ENCODE measurements at regions not wholly inside any gene's neighbourhood (a gene's known extent, or its start where the extent isn't known, plus 50 kb on each side); places are given as distances from the start of the nearest gene placed in this dataset.

- ChIA-PET CTCF (no interaction called here), POLR2A (no interaction called here)
- Mint-ChIP-seq H3K4me1 (ENCODE audit: low read depth) (peaks cover 8% of the 10 kb centered on the region), H3K27me3 (peaks cover 37% of the 10 kb centered on the region), H3K4me3 (no peak overlapping the region), H3K9me3 (no peaks in the 10 kb centered on the region), H3K27ac (no peak overlapping the region), H3K36me3 (no peaks in the 10 kb centered on the region)
- intact Hi-C loops (cut with micrococcal nuclease): no loop called here
- no peak for DNase-seq
These were observed 254.9 kb downstream of the TJP1 start for GRCh38 chr15:29567336-29567735.

DNA sequence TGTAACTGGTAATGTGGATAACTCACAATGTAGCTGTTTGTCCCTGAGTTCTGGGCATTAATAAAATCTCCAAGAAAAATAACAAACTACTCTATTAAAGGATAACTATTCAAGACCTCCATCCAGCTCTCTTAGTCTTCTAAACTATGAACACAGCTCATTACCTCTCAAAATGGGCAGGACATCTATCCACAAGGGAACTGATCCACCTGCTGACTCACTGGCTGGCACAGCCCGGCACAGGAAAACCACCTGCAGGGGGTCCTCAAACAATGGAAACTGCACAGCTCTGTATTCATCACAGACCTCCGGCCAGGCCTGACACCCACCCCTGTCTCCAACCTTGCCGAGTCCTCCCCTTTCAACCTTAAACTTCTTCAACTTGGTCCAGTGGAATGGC is 255.4 kb downstream of the TJP1 start:
- ChIA-PET POLR2A (no interaction called here), CTCF (no interaction called here)
- no peak for DNase-seq
- H3K27me3 Mint-ChIP-seq: peaks cover 33% of the 10 kb centered on the region
- H3K4me1 Mint-ChIP-seq (ENCODE audit: low read depth): peaks cover 8% of the 10 kb centered on the region
- intact Hi-C loops (cut with micrococcal nuclease): no loop called here
- H3K9me3 Mint-ChIP-seq: no peaks in the 10 kb centered on the region
- H3K27ac Mint-ChIP-seq: no peak overlapping the region
- no peaks in the 10 kb centered on the region for H3K36me3 Mint-ChIP-seq
- H3K4me3 Mint-ChIP-seq: no peak overlapping the region

DNA sequence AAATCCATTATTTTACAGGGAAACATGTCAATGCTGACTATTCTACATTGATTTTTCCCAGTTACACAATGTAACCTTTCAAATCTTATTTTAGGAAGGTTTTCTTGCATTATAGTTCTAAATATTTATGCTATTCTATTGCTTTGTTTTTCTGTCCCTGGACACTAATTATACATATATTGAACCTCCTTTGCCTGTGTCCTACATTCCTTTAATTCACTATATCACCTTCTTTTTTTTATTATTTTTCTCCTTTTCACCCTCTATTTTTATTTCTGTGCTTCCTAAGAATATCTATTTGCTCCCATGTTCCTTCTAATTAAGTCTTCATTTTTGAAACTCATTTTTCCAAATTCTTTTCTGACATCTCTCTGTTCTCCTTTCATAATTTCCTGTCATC is 259.2 kb downstream of the TJP1 start:
- Mint-ChIP-seq H3K27ac (no peak overlapping the region), H3K9me3 (peaks cover 2% of the 10 kb centered on the region), H3K27me3 (peaks cover 23% of the 10 kb centered on the region), H3K4me1 (ENCODE audit: low read depth) (no peaks in the 10 kb centered on the region), H3K4me3 (no peak overlapping the region), H3K36me3 (peaks cover 2% of the 10 kb centered on the region)
- no peak for DNase-seq
- POLR2A ChIA-PET: no interaction called here
- CTCF ChIA-PET: no interaction called here
- intact Hi-C loops (cut with micrococcal nuclease): no loop called here

DNA sequence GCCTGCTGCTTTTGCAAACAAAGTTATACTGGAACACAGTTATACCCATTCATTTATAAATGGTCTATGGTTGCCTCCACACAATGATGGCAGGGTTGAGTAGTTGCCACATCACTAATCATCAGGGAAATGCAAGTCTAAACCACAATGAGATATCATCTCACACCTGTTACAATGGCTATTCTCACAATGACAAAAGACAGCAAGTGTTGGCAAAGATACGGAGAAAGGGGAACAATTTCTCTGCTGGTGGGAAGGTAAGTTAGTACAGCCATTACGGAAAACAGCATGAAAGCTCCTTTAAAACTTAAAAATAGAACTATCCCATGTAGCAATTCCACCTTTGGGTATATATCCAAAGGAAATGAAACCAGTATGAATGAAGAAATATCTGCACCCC is 261.4 kb downstream of the TJP1 start:
- intact Hi-C loops (cut with micrococcal nuclease): no loop called here
- Mint-ChIP-seq H3K4me3 (no peak overlapping the region), H3K27me3 (peaks cover 11% of the 10 kb centered on the region), H3K27ac (no peak overlapping the region), H3K4me1 (ENCODE audit: low read depth) (no peaks in the 10 kb centered on the region), H3K36me3 (peaks cover 2% of the 10 kb centered on the region), H3K9me3 (peaks cover 2% of the 10 kb centered on the region)
- no peak for DNase-seq
- ChIA-PET POLR2A (no interaction called here), CTCF (no interaction called here)

GRCh38 chr15:29558261-29558660 is 264.0 kb downstream of the TJP1 start:
- POLR2A ChIA-PET: no interaction called here
- DNase-seq: no peak
- Mint-ChIP-seq H3K4me1 (ENCODE audit: low read depth) (no peaks in the 10 kb centered on the region), H3K9me3 (peaks cover 6% of the 10 kb centered on the region), H3K27ac (no peak overlapping the region), H3K36me3 (peaks cover 2% of the 10 kb centered on the region), H3K27me3 (peaks cover 9% of the 10 kb centered on the region), H3K4me3 (no peak overlapping the region)
- CTCF ChIA-PET: no interaction called here
- intact Hi-C loops (cut with micrococcal nuclease): no loop called here

GRCh38 chr15:29557171-29557570 is 265.1 kb downstream of the TJP1 start:
- ChIA-PET POLR2A (no interaction called here), CTCF (no interaction called here)
- no peak overlapping the region for H3K4me3 Mint-ChIP-seq
- H3K4me1 Mint-ChIP-seq (ENCODE audit: low read depth): no peaks in the 10 kb centered on the region
- no peak overlapping the region for H3K27ac Mint-ChIP-seq
- no peak for DNase-seq
- peaks cover 9% of the 10 kb centered on the region for H3K27me3 Mint-ChIP-seq
- intact Hi-C loops (cut with micrococcal nuclease): no loop called here
- H3K36me3 Mint-ChIP-seq: peaks cover 2% of the 10 kb centered on the region
- peaks cover 6% of the 10 kb centered on the region for H3K9me3 Mint-ChIP-seq

DNA sequence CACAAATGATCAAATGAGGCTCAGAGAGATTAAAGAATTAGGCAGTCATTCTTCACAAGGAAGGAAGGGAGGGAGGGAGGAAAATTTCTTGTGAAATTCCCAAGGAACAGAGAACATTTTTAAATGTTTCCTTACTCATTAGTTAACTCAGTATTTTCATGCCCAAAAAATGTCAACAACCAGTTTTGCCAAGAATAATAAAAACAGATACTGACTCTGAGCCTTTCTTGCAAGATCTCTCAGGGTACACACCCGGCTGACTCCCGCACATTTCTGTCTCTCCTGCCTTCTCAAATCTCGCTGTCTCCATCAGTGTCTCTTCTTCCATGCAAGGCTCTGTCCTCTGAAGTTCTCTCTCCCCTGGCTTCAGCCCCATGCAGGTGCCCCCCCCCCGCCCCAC is 265.9 kb downstream of the TJP1 start:
- H3K4me1 Mint-ChIP-seq (ENCODE audit: low read depth): no peaks in the 10 kb centered on the region
- DNase-seq: no peak
- H3K9me3 Mint-ChIP-seq: peaks cover 6% of the 10 kb centered on the region
- peaks cover 9% of the 10 kb centered on the region for H3K27me3 Mint-ChIP-seq
- no peak overlapping the region for H3K27ac Mint-ChIP-seq
- POLR2A ChIA-PET: no interaction called here
- intact Hi-C loops (cut with micrococcal nuclease): no loop called here
- no peak overlapping the region for H3K4me3 Mint-ChIP-seq
- H3K36me3 Mint-ChIP-seq: peaks cover 2% of the 10 kb centered on the region
- CTCF ChIA-PET: no interaction called here

GRCh38 chr15:29554531-29554930 is 267.7 kb downstream of the TJP1 start:
- Mint-ChIP-seq H3K9me3 (peaks cover 6% of the 10 kb centered on the region), H3K36me3 (peaks cover 2% of the 10 kb centered on the region), H3K27ac (no peak overlapping the region), H3K27me3 (peaks cover 9% of the 10 kb centered on the region), H3K4me1 (ENCODE audit: low read depth) (no peaks in the 10 kb centered on the region), H3K4me3 (no peak overlapping the region)
- no peak for DNase-seq
- ChIA-PET CTCF (no interaction called here), POLR2A (no interaction called here)
- intact Hi-C loops (cut with micrococcal nuclease): no loop called here

DNA sequence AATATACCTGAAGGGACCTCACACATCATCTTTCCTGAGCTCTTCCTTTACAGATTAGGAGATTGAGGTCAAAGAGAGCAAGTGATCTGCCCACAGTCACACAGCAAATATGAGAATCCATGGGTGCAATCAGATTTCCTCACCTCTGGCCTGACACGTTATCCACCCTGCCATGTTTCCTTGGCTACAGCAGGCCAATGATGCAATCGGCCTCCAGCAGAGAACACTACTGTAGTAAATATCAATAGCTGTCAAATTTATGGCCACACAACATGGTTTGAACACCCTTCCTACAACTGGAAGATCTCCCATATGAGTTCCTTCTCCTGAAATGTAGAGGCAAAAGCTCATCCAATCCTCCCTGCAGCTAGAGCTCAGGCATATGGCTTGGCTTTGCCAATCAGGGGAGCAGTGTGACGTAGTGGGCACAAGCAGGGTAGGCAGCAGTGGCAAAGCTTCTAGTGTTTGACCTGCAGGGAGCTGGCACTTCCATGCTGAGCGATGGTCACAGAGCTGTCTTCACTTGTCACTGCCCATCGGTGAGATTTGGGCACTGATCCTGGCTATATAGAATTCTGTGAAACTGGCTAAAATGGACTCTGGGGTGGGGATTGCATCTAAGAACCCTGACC is 271.3 kb downstream of the TJP1 start:
- Mint-ChIP-seq H3K9me3 (peaks cover 8% of the 10 kb centered on the region), H3K27me3 (peaks cover 5% of the 10 kb centered on the region), H3K27ac (no peak overlapping the region), H3K4me1 (ENCODE audit: low read depth) (no peaks in the 10 kb centered on the region), H3K36me3 (no peaks in the 10 kb centered on the region), H3K4me3 (no peak overlapping the region)
- ChIA-PET CTCF (no interaction called here), POLR2A (no interaction called here)
- no peak for DNase-seq
- intact Hi-C loops (cut with micrococcal nuclease): no loop called here

GRCh38 chr15:29548006-29548405 is 274.3 kb downstream of the TJP1 start:
- Mint-ChIP-seq H3K4me1 (ENCODE audit: low read depth) (no peaks in the 10 kb centered on the region), H3K27me3 (peaks cover 5% of the 10 kb centered on the region), H3K9me3 (peaks cover 8% of the 10 kb centered on the region), H3K4me3 (no peak overlapping the region), H3K27ac (no peak overlapping the region), H3K36me3 (no peaks in the 10 kb centered on the region)
- CTCF ChIA-PET: no interaction called here
- intact Hi-C loops (cut with micrococcal nuclease): no loop called here
- POLR2A ChIA-PET: no interaction called here
- no peak for DNase-seq

DNA sequence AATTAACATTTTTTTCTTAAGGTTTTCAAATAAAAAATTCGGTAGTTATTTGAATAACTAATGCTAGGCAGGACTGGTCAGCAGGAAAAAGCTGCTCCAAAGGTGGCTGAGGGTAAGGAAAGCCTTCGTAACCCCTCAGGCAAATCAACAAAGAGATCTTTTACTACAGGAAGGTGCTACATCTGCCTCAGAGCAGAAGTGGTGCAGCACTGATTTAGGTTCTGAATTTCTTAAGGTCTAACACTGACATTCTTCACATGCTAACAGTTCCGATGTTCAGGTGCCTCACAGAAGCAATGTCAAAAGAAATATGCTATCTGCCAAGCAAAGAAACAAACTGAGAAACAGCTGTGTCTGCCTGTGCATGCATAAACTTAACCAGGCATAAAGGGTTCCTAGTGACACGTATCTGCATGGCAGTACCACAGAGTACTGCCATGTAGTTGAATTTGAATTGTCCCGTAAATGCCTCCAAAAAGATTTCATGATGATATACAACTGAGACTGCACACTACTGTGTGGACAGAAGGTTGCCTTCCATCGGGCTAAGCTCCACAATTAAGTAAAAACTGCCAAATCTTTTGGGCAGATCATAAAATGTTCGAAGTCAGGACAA is 275.0 kb upstream of the NSMCE3 start:
- Mint-ChIP-seq H3K36me3 (no peaks in the 10 kb centered on the region), H3K9me3 (peaks cover 8% of the 10 kb centered on the region), H3K4me1 (ENCODE audit: low read depth) (no peaks in the 10 kb centered on the region), H3K27ac (no peak overlapping the region), H3K4me3 (no peak overlapping the region), H3K27me3 (peaks cover 7% of the 10 kb centered on the region)
- no peak for DNase-seq
- ChIA-PET CTCF (no interaction called here), POLR2A (no interaction called here)
- intact Hi-C loops (cut with micrococcal nuclease): no loop called here

GRCh38 chr15:29542994-29543393 is 273.4 kb upstream of the NSMCE3 start:
- Mint-ChIP-seq H3K4me1 (ENCODE audit: low read depth) (no peaks in the 10 kb centered on the region), H3K4me3 (no peak overlapping the region), H3K9me3 (peaks cover 8% of the 10 kb centered on the region), H3K27me3 (peaks cover 8% of the 10 kb centered on the region), H3K27ac (no peak overlapping the region), H3K36me3 (no peaks in the 10 kb centered on the region)
- DNase-seq: no peak
- ChIA-PET POLR2A (no interaction called here), CTCF (no interaction called here)
- intact Hi-C loops (cut with micrococcal nuclease): no loop called here

GRCh38 chr15:29541309-29541708 is 271.7 kb upstream of the NSMCE3 start:
- Mint-ChIP-seq H3K36me3 (no peaks in the 10 kb centered on the region), H3K27me3 (peaks cover 12% of the 10 kb centered on the region), H3K4me1 (ENCODE audit: low read depth) (no peaks in the 10 kb centered on the region), H3K4me3 (no peak overlapping the region), H3K27ac (no peak overlapping the region), H3K9me3 (peaks cover 7% of the 10 kb centered on the region)
- ChIA-PET CTCF (no interaction called here), POLR2A (no interaction called here)
- no peak for DNase-seq
- intact Hi-C loops (cut with micrococcal nuclease): no loop called here
